ENCODE measurements at regions not wholly inside any gene's neighbourhood (a gene's known extent, or its start where the extent isn't known, plus 50 kb on each side); places are given as distances from the start of the nearest gene placed in this dataset.

DNA sequence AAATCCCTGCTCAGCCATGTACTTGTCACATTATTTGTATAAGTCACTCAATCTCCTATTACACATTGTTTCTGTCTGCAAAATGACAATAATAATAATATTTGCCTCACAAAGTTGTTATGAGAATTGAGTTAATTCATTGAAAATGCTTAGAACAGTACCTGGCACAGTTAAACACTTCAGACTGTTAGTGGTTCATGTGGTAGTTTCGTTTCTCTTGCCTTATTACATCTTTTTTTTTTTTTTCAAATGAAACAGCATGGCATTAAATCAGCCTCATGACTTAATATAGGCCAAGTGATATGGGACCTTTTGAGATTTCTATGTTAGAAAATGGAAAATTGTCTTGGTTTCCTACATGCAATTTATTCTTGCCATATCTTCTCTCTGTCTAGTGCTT is 71.0 kb upstream of the CRY1 start:
- no peak overlapping the region for H3K27ac ChIP-seq
- no peak for TF ChIP-seq ZFX (IDR thresholded peaks at IDR 0.05)
- no peak for TF ChIP-seq CTCF (conservative IDR thresholded peaks at IDR 0.05)

GRCh38 chr12:107165581-107165980 is 72.2 kb upstream of the CRY1 start:
- no peak overlapping the region for H3K27ac ChIP-seq
- TF ChIP-seq CTCF (conservative IDR thresholded peaks at IDR 0.05), result no peak
- no peak for TF ChIP-seq ZFX (IDR thresholded peaks at IDR 0.05)

GRCh38 chr12:107167756-107168155 is 74.4 kb upstream of the CRY1 start:
- TF ChIP-seq CTCF (conservative IDR thresholded peaks at IDR 0.05), result no peak
- no peak for TF ChIP-seq ZFX (IDR thresholded peaks at IDR 0.05)
- H3K27ac ChIP-seq, result no peak overlapping the region

DNA sequence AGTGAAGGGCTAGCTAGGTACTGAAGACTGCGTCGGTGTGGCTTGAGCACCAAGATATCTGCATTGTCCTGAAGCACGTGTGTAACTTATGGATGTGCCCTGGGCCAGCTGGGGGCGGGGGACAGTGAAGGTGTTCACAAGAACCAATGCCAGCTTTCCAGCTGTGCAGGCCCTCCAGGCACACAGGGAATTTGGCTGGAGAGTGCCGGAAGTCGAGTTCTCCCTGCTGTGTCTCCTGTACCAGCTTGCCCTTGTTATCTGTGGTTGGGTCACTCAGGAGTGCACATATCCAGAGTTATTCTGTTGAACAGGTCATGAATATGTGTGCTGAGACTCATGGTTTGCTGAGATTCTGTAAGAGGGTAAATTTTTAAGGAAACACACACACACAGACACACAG is 75.9 kb upstream of the CRY1 start:
- TF ChIP-seq CTCF (conservative IDR thresholded peaks at IDR 0.05) (no peak), ZFX (IDR thresholded peaks at IDR 0.05) (no peak)
- no peak overlapping the region for H3K27ac ChIP-seq

DNA sequence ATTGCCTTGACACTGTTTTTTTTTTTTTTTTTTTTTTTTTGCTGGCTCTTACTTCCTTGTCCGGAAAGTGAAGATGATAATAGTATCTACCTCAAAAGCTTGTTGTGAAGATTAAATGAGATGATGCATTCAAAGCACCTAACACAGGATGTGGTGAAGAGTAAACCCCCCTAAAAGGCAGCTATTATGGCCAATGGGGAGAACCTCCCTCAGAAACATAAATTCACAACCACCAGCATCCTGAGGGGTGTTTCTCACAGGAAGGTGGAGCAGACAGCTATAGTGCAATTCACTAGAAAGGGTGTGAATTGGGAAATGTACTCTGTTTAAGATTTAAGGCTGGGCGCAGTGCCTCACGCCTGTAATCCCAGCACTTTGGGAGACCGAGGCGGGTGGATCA is 85.4 kb upstream of the CRY1 start:
- H3K27ac ChIP-seq, result no peak overlapping the region
- TF ChIP-seq ZFX (IDR thresholded peaks at IDR 0.05), result no peak
- TF ChIP-seq CTCF (conservative IDR thresholded peaks at IDR 0.05), result no peak

DNA sequence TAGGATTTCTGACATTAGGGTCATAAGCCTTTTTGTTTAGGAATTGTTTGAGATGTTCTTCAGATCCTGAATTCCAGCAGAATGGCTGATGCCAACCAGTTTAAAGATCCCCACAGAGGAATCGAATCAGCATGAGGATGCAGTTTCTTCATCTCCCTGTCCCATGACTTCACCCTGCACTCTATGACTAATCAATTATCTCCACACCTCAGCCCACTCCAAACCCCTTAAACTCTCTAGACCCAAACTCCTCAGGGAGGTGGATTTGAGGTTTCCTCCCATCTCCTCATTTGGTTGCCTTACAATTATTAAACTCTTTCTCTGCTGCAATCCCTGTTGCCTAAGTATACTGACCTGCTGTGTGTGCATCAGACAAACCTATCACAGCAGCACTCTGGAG is 86.5 kb upstream of the CRY1 start:
- TF ChIP-seq ZFX (IDR thresholded peaks at IDR 0.05) (no peak), CTCF (conservative IDR thresholded peaks at IDR 0.05) (no peak)

GRCh38 chr12:107180272-107180671 is 86.9 kb upstream of the CRY1 start:
- no peak for TF ChIP-seq CTCF (conservative IDR thresholded peaks at IDR 0.05)
- no peak for TF ChIP-seq ZFX (IDR thresholded peaks at IDR 0.05)
- no peak overlapping the region for H3K27ac ChIP-seq

More for the DNA sequence above, 86.5 kb upstream of the CRY1 start:
- no peak overlapping the region for H3K27ac ChIP-seq
